ENCODE measurements at regions not wholly inside any gene's neighbourhood (a gene's known extent, or its start where the extent isn't known, plus 50 kb on each side); places are given as distances from the start of the nearest gene placed in this dataset.
"Not testable (repeated sequence)": the region's sequence is repeated elsewhere in the genome, so short reads cannot be mapped to it uniquely, and the experiment has no call there.

DNA sequence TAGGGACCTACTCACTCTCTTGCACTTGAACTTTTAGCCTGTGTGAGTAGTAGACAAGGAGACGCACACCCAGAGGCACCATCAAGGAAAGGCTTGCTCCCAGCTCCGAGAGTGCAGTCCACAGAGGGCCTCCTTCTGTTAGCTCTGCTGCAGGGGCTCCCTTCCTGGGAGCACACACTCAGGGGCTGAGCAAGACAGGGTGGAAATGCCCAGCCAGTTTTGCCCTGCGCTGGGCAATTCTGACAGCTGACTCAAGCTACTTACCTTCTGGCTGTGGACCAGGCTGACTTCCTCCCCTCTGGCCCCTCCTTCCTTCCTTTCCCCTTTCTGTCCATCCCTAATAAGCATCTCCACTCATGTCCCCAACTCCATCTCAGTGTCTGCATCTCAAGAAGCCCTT, 449.1 kb downstream of the PTPRU start:
- DNase-seq = no peak
- Mint-ChIP-seq H3K27ac (no peak overlapping the region), H3K27me3 (ENCODE audit: low read depth in 3 of 3) (peaks cover 3 to 12% (median 5%) of the 10 kb centered on the region in 3 donors), H3K4me3 (no peak overlapping the region), H3K9me3 (no peaks in the 10 kb centered on the region), H3K4me1 (no peaks in the 10 kb centered on the region), H3K36me3 (no peaks in the 10 kb centered on the region)

DNA sequence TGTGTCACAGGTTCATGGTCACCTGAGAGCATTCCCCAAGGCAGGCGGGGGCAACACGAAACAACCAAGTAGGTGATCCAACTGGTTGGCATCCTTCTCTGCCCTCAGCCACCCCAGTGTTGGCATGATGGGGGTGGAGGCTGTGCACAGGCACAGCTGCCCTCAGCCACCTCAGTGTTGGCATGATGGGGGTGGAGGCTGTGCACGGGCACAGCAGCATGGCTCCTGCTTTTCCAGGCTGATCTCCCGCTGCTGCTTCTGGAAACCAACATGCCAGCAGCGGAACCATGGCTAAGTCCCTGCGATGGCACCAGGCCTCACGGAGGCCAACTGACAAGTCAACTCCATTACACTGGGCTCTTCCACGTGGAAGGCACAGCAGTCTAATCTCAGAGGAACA, 447.8 kb downstream of the PTPRU start:
- Mint-ChIP-seq H3K4me3 (no peak overlapping the region), H3K36me3 (no peaks in the 10 kb centered on the region), H3K4me1 (no peaks in the 10 kb centered on the region), H3K9me3 (no peaks in the 10 kb centered on the region), H3K27me3 (ENCODE audit: low read depth in 3 of 3) (peaks cover 3 to 12% (median 4%) of the 10 kb centered on the region in 3 donors), H3K27ac (no peak overlapping the region)
- DNase-seq = no peak

DNA sequence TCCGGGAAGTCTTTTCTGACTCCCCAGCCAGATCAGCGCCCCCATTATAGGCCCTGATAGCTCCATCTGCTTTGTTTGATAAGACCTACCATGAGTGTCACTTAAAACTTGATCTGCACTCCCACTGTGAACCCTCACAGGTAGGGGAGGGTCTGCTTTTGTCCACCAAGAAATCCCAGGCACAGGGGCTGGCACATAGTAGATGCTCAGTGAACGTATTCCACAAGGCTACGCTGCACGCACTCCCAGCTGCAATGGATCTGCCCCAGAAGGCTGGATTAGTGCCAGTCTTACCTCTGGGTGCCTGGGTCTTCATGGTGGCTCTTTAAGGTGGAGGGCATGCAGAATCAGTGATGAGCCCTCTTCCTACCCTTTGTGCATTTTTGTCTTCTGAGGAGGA, 447.1 kb downstream of the PTPRU start:
- H3K36me3 Mint-ChIP-seq = no peaks in the 10 kb centered on the region
- H3K9me3 Mint-ChIP-seq = no peaks in the 10 kb centered on the region
- H3K27ac Mint-ChIP-seq = no peak overlapping the region
- no peaks in the 10 kb centered on the region for H3K4me1 Mint-ChIP-seq
- no peak overlapping the region for H3K4me3 Mint-ChIP-seq
- DNase-seq = no peak
- H3K27me3 Mint-ChIP-seq (ENCODE audit: low read depth in 3 of 3) = peaks cover 2 to 12% (median 3%) of the 10 kb centered on the region in 3 donors

DNA sequence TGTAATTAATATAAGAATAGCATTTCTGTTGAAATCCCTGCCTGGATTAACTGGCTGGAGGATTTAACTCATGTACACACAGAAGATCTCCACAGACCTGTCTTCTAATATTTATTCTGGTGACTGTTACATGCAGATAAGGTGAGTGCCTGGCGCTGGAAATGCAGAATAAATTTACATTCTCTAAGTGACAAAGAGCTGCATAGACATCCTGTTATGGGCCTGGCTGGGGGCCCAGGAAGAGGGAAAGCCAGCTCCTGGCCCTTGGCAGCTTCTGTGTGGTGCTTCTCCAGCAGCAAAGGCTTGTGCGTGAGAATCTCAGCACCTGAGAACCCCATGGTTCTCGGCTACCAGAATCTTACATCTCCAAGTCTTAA, 446.6 kb downstream of the PTPRU start:
- DNase-seq = no peak
- no peak overlapping the region for H3K27ac Mint-ChIP-seq

DNA sequence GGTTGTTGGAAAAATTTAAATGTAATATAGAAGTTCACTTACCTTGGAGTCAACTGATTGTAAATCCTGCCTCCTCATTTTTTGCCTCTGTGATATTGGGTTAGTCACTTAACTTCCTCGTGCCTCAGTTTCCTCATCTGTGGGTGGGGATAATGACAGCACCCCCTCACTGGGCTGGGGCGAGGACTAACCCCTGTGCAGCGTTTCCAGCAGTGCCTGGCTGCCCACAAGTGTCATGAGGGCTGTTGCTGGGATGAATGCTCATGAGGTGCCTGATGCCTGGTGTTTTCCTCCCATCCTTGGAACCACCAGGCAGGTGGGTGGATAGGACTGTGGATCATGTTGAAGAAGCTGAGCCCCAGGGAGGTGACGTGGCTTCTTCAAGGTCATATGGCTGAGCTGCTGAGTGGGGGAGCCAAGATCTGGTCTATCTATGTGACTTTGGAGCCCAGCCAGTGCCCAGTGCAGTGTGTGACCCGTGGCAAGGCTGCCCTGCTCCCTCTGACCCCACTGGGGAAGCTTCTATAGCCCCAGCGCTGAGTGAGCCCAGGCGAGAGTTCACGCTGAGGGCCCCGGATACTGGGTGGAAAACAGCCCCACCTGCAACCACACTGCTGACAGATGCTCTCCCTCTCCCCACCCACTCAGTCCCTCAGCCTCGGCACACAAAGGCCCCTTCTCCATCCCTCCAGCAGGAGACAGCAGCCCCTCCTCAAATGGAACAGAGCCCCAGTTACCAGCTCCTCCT, 446.0 kb downstream of the PTPRU start:
- H3K36me3 Mint-ChIP-seq = no peaks in the 10 kb centered on the region
- no peak overlapping the region for H3K27ac Mint-ChIP-seq
- peaks cover 2 to 11% (median 2%) of the 10 kb centered on the region in 3 donors for H3K27me3 Mint-ChIP-seq (ENCODE audit: low read depth in 3 of 3)
- no peaks in the 10 kb centered on the region for H3K4me1 Mint-ChIP-seq
- no peaks in the 10 kb centered on the region for H3K9me3 Mint-ChIP-seq
- DNase-seq = no peak
- H3K4me3 Mint-ChIP-seq = no peak overlapping the region

More for the DNA sequence above, 446.6 kb downstream of the PTPRU start:
- peaks cover 2 to 11% (median 2%) of the 10 kb centered on the region in 3 donors for H3K27me3 Mint-ChIP-seq (ENCODE audit: low read depth in 3 of 3)
- H3K36me3 Mint-ChIP-seq = no peaks in the 10 kb centered on the region
- no peaks in the 10 kb centered on the region for H3K4me1 Mint-ChIP-seq
- H3K4me3 Mint-ChIP-seq = no peak overlapping the region
- H3K9me3 Mint-ChIP-seq = no peaks in the 10 kb centered on the region

DNA sequence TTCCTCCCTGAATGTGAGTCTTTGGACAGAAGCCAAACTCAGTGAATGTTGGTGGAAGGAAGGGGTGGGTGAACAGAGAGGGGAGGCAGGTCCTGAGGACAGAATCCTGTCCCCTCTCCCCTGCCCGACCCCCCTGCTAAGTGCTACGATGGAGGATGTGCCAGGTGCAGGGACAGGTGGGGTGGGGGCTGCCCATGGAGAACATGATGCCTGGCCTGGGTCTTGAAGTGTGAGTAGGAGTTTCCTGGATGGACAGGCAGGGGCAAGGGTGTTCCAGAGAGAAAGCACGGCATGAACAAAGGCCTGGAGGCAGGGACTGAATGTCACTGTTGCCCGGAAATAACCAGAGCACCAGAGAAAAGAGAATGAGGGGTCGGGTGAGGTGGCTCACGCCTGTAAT, 445.1 kb downstream of the PTPRU start:
- H3K27me3 Mint-ChIP-seq (ENCODE audit: low read depth in 3 of 3); DNase-seq; H3K4me1 Mint-ChIP-seq; H3K27ac Mint-ChIP-seq; H3K4me3 Mint-ChIP-seq; H3K36me3 Mint-ChIP-seq; H3K9me3 Mint-ChIP-seq: not testable (repeated sequence)

DNA sequence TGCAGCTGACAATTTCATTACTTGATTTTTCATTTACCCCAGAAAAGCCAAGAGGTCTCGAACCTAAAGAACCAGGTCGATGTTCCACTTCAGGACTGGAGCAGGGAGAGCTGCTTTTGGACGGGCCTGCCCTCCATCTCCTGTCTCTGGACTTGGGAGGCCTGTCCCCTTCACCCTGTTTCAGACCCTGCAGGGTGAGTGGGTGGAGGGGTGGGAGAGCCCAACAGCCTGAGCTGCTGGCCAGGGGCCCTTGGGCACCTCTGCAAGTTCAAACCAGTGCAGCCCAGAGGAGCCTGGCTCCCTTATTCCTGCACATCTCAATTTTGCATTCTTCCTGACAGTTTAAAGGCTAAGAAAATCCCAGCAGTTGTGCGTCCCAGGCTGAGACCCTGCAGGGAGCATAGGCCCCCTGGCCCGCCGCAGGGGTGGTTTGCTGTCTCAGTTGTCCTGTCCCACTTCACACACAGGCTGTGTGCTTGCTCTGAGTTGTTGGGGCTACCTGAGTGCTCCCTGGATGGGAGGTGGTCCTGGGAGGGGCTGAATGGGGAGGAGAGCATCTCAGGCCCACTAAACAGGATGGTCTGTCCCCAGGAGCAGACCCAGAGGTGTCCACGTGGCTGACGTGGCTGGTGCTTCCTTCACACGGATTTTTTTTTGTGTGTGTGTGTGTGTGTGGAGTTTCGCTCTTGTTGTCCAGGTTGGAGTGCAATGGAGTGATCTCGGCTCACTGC, 443.7 kb downstream of the PTPRU start:
- no peaks in the 10 kb centered on the region for H3K4me1 Mint-ChIP-seq
- no peaks in the 10 kb centered on the region for H3K9me3 Mint-ChIP-seq
- no peak overlapping the region for H3K4me3 Mint-ChIP-seq
- DNase-seq = no peak
- peaks cover 0 to 8% (median 2%) of the 10 kb centered on the region in 3 donors for H3K27me3 Mint-ChIP-seq (ENCODE audit: low read depth in 3 of 3)
- H3K36me3 Mint-ChIP-seq = no peaks in the 10 kb centered on the region
- H3K27ac Mint-ChIP-seq = no peak overlapping the region

DNA sequence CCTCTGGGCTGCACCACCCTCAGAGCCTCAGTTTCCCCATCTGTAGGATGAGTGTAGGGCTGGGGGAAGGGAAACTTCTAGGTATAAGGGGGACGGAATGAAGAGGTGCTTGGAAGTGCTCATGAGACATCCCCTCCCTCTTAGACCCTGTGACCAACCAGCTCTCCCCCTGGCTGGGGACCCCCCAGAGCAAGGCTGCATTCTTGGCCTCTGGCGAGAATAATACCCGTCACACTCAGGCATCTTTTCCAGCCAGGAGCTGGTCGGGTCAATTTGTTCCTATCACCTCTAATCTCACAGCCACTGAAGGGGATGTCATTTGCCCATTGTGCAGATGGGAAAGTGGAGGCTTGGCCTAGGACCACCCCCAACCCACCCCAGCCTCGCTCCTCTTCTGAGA, 443.0 kb downstream of the PTPRU start:
- Mint-ChIP-seq H3K27me3 (ENCODE audit: low read depth in 3 of 3) (peaks cover under 1 to 8% (median 3%) of the 10 kb centered on the region in 3 donors), H3K9me3 (no peaks in the 10 kb centered on the region), H3K4me1 (no peaks in the 10 kb centered on the region), H3K4me3 (no peak overlapping the region), H3K27ac (no peak overlapping the region), H3K36me3 (no peaks in the 10 kb centered on the region)
- DNase-seq = no peak

DNA sequence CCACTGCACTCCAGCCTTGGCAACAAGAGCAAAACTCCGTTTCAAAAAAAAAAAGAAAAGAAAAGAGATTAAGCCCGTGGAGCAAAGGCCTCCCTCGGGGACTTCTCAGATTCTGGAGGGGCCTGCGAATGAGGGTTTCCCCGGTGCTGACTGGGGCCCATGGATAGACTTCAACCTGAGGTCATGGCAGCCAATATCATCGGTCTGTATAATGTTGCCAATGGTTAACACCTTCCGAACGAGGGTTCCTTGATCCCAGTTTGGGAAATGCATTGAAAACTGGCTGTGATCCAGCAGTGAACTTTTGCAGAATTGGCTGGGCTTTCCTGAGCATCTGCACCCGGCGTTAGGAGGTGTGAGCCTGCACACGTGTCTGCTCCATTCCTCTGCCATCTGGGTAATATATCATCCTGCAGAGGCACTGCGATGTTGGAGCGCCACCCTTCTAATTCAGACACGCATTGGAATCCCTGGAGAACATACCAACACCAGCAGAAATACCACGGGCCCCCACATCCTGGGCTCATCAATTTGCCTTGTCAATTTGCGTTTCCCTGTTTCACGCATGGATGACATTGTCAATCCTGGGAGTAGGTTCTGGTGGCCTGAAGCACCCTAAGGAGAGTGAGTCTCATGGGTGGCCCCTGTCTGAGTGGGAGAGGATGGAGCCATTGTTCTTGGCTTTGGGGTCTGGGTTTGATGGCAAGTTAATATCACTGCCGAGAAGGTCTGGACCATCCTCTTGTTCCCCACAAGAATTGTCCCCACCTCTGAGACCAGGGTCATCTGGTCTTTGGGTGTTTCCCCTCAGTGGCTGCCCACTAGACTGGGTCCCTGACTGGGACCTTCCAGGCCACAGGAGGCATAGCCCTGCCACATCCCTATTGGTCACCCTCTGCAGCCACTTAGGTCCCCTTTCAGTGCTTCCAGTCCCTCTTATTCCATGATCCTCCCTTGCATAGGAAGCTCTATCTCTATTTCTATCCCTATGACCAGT, 441.0 kb downstream of the PTPRU start:
- no peaks in the 10 kb centered on the region for H3K36me3 Mint-ChIP-seq
- H3K9me3 Mint-ChIP-seq = no peaks in the 10 kb centered on the region
- no peaks in the 10 kb centered on the region for H3K4me1 Mint-ChIP-seq
- peaks cover 1 to 8% (median 2%) of the 10 kb centered on the region in 3 donors for H3K27me3 Mint-ChIP-seq (ENCODE audit: low read depth in 3 of 3)
- DNase-seq = no peak
- no peak overlapping the region for H3K27ac Mint-ChIP-seq
- H3K4me3 Mint-ChIP-seq = no peak overlapping the region

DNA sequence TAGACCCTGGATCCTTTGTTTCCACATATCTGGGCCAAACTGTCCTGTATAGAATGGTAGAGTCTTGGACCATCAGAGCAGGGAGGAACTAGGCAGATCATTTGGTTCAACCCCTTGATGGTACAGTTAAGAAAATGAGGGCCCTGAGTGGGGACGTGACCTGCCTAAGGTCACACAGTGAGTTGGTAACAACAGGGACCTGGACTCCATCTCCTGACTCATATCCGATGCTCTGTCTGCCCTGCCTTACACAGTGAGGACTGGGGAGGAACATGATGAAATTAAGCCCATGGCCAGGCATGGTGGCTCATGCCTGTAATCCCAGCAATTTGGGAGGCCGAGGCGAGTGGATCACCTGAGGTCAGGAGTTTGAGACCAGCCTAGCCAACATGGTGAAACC, 440.2 kb downstream of the PTPRU start:
- H3K36me3 Mint-ChIP-seq = no peaks in the 10 kb centered on the region
- no peak overlapping the region for H3K4me3 Mint-ChIP-seq
- DNase-seq = no peak
- no peaks in the 10 kb centered on the region for H3K4me1 Mint-ChIP-seq
- peaks cover 1 to 10% (median 2%) of the 10 kb centered on the region in 3 donors for H3K27me3 Mint-ChIP-seq (ENCODE audit: low read depth in 3 of 3)
- no peak overlapping the region for H3K27ac Mint-ChIP-seq
- no peaks in the 10 kb centered on the region for H3K9me3 Mint-ChIP-seq

DNA sequence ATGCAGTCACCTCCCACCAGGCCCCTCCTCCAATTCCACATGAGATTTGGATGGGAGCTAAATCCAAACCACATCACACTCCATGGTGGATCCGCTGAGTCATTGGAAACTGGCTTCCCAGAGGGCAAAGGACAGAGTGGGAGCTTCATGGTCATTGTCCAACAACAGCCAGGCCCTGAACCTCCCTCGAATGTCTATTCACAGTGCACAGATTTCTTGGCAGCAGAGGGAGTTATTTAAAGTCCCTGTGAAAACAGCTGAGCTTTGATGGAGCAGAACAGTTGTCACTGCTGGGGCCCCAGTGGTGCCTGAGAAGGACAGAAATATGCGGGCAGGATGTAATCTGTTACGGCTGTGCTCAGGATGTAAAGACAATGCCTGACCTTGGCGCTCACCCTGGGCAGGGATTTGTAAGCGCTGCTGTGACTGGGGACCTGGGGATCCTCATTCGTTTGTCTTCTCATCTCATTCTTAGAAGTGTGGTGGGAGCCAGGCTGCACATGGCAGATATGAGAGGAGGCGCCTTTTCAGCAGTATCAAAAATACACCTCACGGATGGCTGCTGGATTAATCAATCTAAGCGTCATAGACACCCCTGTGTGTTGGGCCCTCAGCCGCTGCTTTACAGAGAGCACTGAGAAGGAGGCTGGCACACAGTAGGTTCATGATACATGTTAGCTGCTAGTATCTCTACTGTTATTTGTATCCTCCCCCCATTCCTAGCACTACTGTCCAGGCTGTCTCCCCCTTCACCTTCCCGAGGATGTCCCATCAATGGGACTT, 439.4 kb downstream of the PTPRU start:
- DNase-seq = no peak
- H3K4me1 Mint-ChIP-seq = no peaks in the 10 kb centered on the region
- H3K27me3 Mint-ChIP-seq (ENCODE audit: low read depth in 3 of 3) = peaks cover 1 to 10% (median 2%) of the 10 kb centered on the region in 3 donors
- H3K36me3 Mint-ChIP-seq = no peaks in the 10 kb centered on the region
- H3K27ac Mint-ChIP-seq = no peak overlapping the region
- H3K9me3 Mint-ChIP-seq = no peaks in the 10 kb centered on the region
- no peak overlapping the region for H3K4me3 Mint-ChIP-seq

DNA sequence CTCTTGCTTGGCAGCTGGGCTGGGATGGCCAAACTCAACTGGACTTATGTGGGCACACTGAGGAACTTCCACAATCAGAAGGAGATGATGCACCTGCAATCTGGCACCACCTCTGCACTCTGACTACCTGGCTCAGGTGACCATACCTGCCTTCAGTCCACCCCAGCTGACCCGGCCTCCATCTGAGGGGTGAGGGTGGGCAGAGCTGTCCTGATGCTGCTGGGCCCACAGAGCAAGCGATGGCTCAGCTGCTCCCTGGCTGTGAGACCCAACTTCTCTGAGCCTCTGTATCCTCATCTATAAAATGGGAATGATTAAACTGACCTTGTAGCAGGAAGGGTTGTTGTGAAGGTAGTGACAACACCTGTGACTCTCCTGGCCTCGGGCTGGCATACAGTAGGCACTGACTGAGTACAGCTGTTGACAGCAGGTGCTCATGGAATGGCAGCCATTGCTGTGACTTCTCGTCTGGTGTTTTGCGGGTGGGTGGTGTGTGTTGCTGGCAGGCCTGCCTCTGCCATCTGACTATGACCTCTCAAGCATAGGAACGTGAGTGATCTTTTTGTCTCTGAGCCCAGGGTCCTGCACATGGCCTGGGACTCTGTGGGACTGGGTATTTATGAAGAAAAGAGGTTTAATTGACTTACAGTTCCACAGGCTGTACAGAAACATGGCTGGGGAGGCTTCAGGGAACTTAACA, 438.5 kb downstream of the PTPRU start:
- no peak for DNase-seq
- Mint-ChIP-seq H3K4me3 (no peak overlapping the region), H3K36me3 (no peaks in the 10 kb centered on the region), H3K9me3 (no peaks in the 10 kb centered on the region), H3K27ac (no peak overlapping the region), H3K27me3 (ENCODE audit: low read depth in 3 of 3) (peaks cover 1 to 10% (median 2%) of the 10 kb centered on the region in 3 donors), H3K4me1 (no peaks in the 10 kb centered on the region)

Data from immature natural killer cell (primary cell).